ENCODE measurements at regions not wholly inside any gene's neighbourhood (a gene's known extent, or its start where the extent isn't known, plus 50 kb on each side); places are given as distances from the start of the nearest gene placed in this dataset.

GRCh38 chr6:108734271-108734922, 113.8 kb upstream of the ARMC2 start:
- no peak for DNase-seq (ENCODE audit: low read depth, low spot score)

- DNase-seq (ENCODE audit: low read depth, low spot score), result no peak
Measured at GRCh38 chr6:108735310-108736001, 112.8 kb upstream of the ARMC2 start.

- DNase-seq (ENCODE audit: low read depth, low spot score), result no peak
Measured at GRCh38 chr6:108736002-108736361, 112.2 kb upstream of the ARMC2 start.

GRCh38 chr6:108736832-108737231, 111.4 kb upstream of the ARMC2 start:
- DNase-seq (ENCODE audit: low read depth, low spot score), result no peak

GRCh38 chr6:108737594-108738546, 110.4 kb upstream of the ARMC2 start:
- DNase-seq (ENCODE audit: low read depth, low spot score), result no peak

- no peak for DNase-seq (ENCODE audit: low read depth, low spot score)
Measured at GRCh38 chr6:108738684-108739416, 109.4 kb upstream of the ARMC2 start.

GRCh38 chr6:108739496-108740330, 108.5 kb upstream of the ARMC2 start:
- DNase-seq (ENCODE audit: low read depth, low spot score), result no peak

GRCh38 chr6:108741331-108741989, 106.8 kb upstream of the ARMC2 start:
- DNase-seq (ENCODE audit: low read depth, low spot score), result no peak

- no peak for DNase-seq (ENCODE audit: low read depth, low spot score)
Measured at GRCh38 chr6:108742041-108742440, 106.2 kb upstream of the ARMC2 start.

- no peak for DNase-seq (ENCODE audit: low read depth, low spot score)
Measured at GRCh38 chr6:108744244-108744972, 103.8 kb upstream of the ARMC2 start.

GRCh38 chr6:108744996-108745395, 103.2 kb upstream of the ARMC2 start:
- DNase-seq (ENCODE audit: low read depth, low spot score), result no peak

GRCh38 chr6:108745664-108746336, 102.4 kb upstream of the ARMC2 start:
- no peak for DNase-seq (ENCODE audit: low read depth, low spot score)

- no peak for DNase-seq (ENCODE audit: low read depth, low spot score)
Measured at GRCh38 chr6:108746366-108746765, 101.9 kb upstream of the ARMC2 start.

- no peak for DNase-seq (ENCODE audit: low read depth, low spot score)
Measured at GRCh38 chr6:108746836-108747575, 101.2 kb upstream of the ARMC2 start.

GRCh38 chr6:108748055-108748454, 100.2 kb upstream of the ARMC2 start:
- no peak for DNase-seq (ENCODE audit: low read depth, low spot score)

- no peak for DNase-seq (ENCODE audit: low read depth, low spot score)
Measured at GRCh38 chr6:108748959-108749358, 99.3 kb upstream of the ARMC2 start.

GRCh38 chr6:108750801-108751200, 97.4 kb upstream of the ARMC2 start:
- DNase-seq (ENCODE audit: low read depth, low spot score), result no peak

- no peak for DNase-seq (ENCODE audit: low read depth, low spot score)
Measured at GRCh38 chr6:108751282-108751681, 96.9 kb upstream of the ARMC2 start.
